H1 (cell line): ENCODE measurements at regions not wholly inside any gene's neighbourhood (a gene's known extent, or its start where the extent isn't known, plus 50 kb on each side); places are given as distances from the start of the nearest gene placed in this dataset.

Experiments used
- CTCF ChIA-PET: fragments of 300-600 bp; sonication (Branson Sonifier 250); formaldehyde crosslinking; loops from one replicate; lab custom pipeline; 2021; ENCODE audit not compliant: partially characterized antibody; lab: Charles Lee
- POLR2A ChIA-PET: fragments of 300-600 bp; sonication (Branson Sonifier 250); formaldehyde crosslinking; loops from one replicate; lab custom pipeline; 2021; ENCODE audit warnings: inconsistent platforms; ENCODE audit not compliant: partially characterized antibody; lab: Charles Lee
- DNase-seq, 2 experiments: peaks; one replicate each; pipeline versions ENCODE4 v3.0.0 to v3.0.0-alpha.2; 2010 to 2022; ENCODE audit warnings: low spot score in 2 of 2, low read depth in 1 of 2, mixed read lengths in 1 of 2
- FAIRE-seq: peaks from 2 replicates; lab custom pipeline; 2011; peaks lifted over from hg19 to GRCh38; lab: Jason Lieb, UNC
- H2AFZ ChIP-seq: 2 replicates; pipeline ENCODE4 v1.8.1; 2012; ENCODE audit warnings: low read length, inconsistent platforms
- H2AK5ac ChIP-seq: 2 replicates; pipeline ENCODE4 v1.6.1; 2013; ENCODE audit warnings: low read depth, low read length
- H2BK120ac ChIP-seq: replicated peaks from 2 replicates; pipeline ENCODE3; 2013; ENCODE audit warnings: low read depth, low read length, inconsistent platforms
- H2BK12ac ChIP-seq: 2 replicates; pipeline ENCODE4 v1.6.1; 2013; ENCODE audit warnings: low read depth, low read length
- H2BK15ac ChIP-seq: 2 replicates; pipeline ENCODE4 v1.6.1; 2013; ENCODE audit warnings: low read length
- H2BK20ac ChIP-seq: 2 replicates; pipeline ENCODE4 v1.6.1; 2013; ENCODE audit warnings: low read length
- H2BK5ac ChIP-seq: 2 replicates; pipeline ENCODE4 v1.6.1; 2013; ENCODE audit warnings: low read depth, low read length
- H3K14ac ChIP-seq: 2 replicates; pipeline ENCODE4 v1.6.1; 2013; ENCODE audit warnings: inconsistent platforms; ENCODE audit not compliant: insufficient read length
- H3K18ac ChIP-seq: 2 replicates; pipeline ENCODE4 v1.6.1; 2013; ENCODE audit warnings: low read length; ENCODE audit errors: extremely low read depth
- H3K23ac ChIP-seq: 2 replicates; pipeline ENCODE4 v1.6.1; 2013; ENCODE audit warnings: inconsistent platforms; ENCODE audit not compliant: insufficient read length
- H3K23me2 ChIP-seq: 2 replicates; pipeline ENCODE4 v1.6.1; 2013; ENCODE audit warnings: low read depth, low read length
- H3K27ac ChIP-seq: 2 replicates; pipeline ENCODE4 v1.6.1; 2011; ENCODE audit warnings: low read depth, low read length, inconsistent platforms
- H3K27me3 ChIP-seq, 4 experiments: replicated peaks in 1 of 4; 1 replicate in 1 of 4; 2 replicates in 3 of 4; pipeline versions ENCODE4 v1.6.1 to v1.8.1; 2011 to 2013; ENCODE audit warnings: low read length in 3 of 4, mild to moderate bottlenecking in 3 of 4, inconsistent platforms in 2 of 4, mixed read lengths in 2 of 4, moderate library complexity in 1 of 4; ENCODE audit not compliant: control insufficient read depth in 3 of 4, insufficient read depth in 3 of 4; ENCODE audit errors: extremely low read depth in 1 of 4
- H3K36me3 ChIP-seq, 4 experiments: 2 replicates each; pipeline versions ENCODE4 v1.6.1 to v1.8.1; 2011 to 2013; ENCODE audit warnings: mild to moderate bottlenecking in 4 of 4, low read length in 3 of 4, moderate library complexity in 2 of 4, control low read depth in 1 of 4, inconsistent platforms in 1 of 4; ENCODE audit not compliant: insufficient read depth in 4 of 4, control insufficient read depth in 2 of 4
- H3K4ac ChIP-seq: replicated peaks from 2 replicates; pipeline ENCODE3; 2013; ENCODE audit warnings: low read length, low read depth, mixed read lengths, inconsistent platforms; ENCODE audit not compliant: insufficient read length
- H3K4me1 ChIP-seq, 4 experiments: replicated peaks in 1 of 4; 1 replicate in 1 of 4; 2 replicates in 3 of 4; pipeline versions ENCODE4 v1.6.1 to v1.8.1; 2011 to 2013; ENCODE audit warnings: low read length in 3 of 4, inconsistent platforms in 2 of 4, mixed read lengths in 1 of 4; ENCODE audit not compliant: insufficient read depth in 4 of 4, control insufficient read depth in 3 of 4
- H3K4me2 ChIP-seq, 2 experiments: 2 replicates each; pipeline versions ENCODE4 v1.6.1 to v1.8.1; 2011 to 2013; ENCODE audit warnings: low read depth in 2 of 2, low read length in 2 of 2, control low read depth in 1 of 2, inconsistent platforms in 1 of 2, mild to moderate bottlenecking in 1 of 2; ENCODE audit not compliant: insufficient read depth in 1 of 2
- H3K4me3 ChIP-seq, 4 experiments: fragments of 200-600, 300-600 bp in 1 of 4; sonication (generic), shearing (Covaris generic), sonication (Bioruptor Twin) in 1 of 4; 2 replicates each; pipeline versions ENCODE4 v1.5.1 to v1.8.1; 2011 to 2016; ENCODE audit warnings: low read length in 4 of 4, low read depth in 3 of 4, control low read depth in 2 of 4, inconsistent platforms in 2 of 4, mild to moderate bottlenecking in 2 of 4, mixed read lengths in 1 of 4, moderate library complexity in 1 of 4; ENCODE audit not compliant: insufficient read depth in 2 of 4; ENCODE audit errors: extremely low read depth in 1 of 4
- H3K56ac ChIP-seq: replicated peaks from 2 replicates; pipeline ENCODE3; 2013; ENCODE audit warnings: low read depth, mild to moderate bottlenecking, mixed read lengths, low read length, inconsistent platforms; ENCODE audit not compliant: insufficient read length
- H3K79me1 ChIP-seq: 2 replicates; pipeline ENCODE4 v1.6.1; 2013; ENCODE audit warnings: low read depth, low read length, control low read depth
- H3K79me2 ChIP-seq, 2 experiments: 2 replicates each; pipeline versions ENCODE4 v1.6.1 to v1.8.1; 2012 to 2013; ENCODE audit warnings: low read length in 2 of 2, mild to moderate bottlenecking in 2 of 2, inconsistent platforms in 1 of 2; ENCODE audit not compliant: insufficient read depth in 2 of 2, control insufficient read depth in 1 of 2
- H3K9ac ChIP-seq, 4 experiments: replicated peaks in 1 of 4; 1 replicate in 1 of 4; 2 replicates in 3 of 4; pipeline versions ENCODE4 v1.6.1 to v1.8.1; 2011 to 2013; ENCODE audit warnings: low read depth in 3 of 4, low read length in 3 of 4, control low read depth in 2 of 4, mild to moderate bottlenecking in 2 of 4, moderate library complexity in 2 of 4, inconsistent platforms in 1 of 4; ENCODE audit errors: extremely low read depth in 1 of 4
- H3K9me3 ChIP-seq, 2 experiments: 2 replicates each; pipeline versions ENCODE4 v1.6.1 to v1.8.1; 2012 to 2013; ENCODE audit warnings: mild to moderate bottlenecking in 2 of 2, moderate library complexity in 2 of 2, control low read depth in 1 of 2, inconsistent platforms in 1 of 2, low read depth in 1 of 2, low read length in 1 of 2, mixed read lengths in 1 of 2; ENCODE audit not compliant: insufficient read depth in 2 of 2
- H4K20me1 ChIP-seq, 2 experiments: replicated peaks in 1 of 2; 2 replicates each; pipeline versions ENCODE3 to v1.8.1; 2011 to 2013; ENCODE audit warnings: inconsistent platforms in 2 of 2, low read length in 2 of 2, mild to moderate bottlenecking in 1 of 2; ENCODE audit not compliant: insufficient read depth in 2 of 2, control insufficient read depth in 1 of 2
- H4K5ac ChIP-seq: 2 replicates; pipeline ENCODE4 v1.6.1; 2013; ENCODE audit warnings: low read length, low read depth, mixed read lengths, inconsistent platforms; ENCODE audit not compliant: insufficient read length
- H4K8ac ChIP-seq: 2 replicates; pipeline ENCODE4 v1.8.0; 2013; ENCODE audit warnings: mild to moderate bottlenecking, moderate library complexity, low read length, inconsistent platforms; ENCODE audit not compliant: insufficient read depth; ENCODE audit errors: extremely low read depth
- H4K91ac ChIP-seq: replicated peaks from 2 replicates; pipeline ENCODE3; 2013; ENCODE audit warnings: low read length, mixed read lengths, inconsistent platforms; ENCODE audit not compliant: insufficient read length
- E2F6 ChIP-seq: IDR thresholded peaks from 2 replicates; pipeline ENCODE4 v1.6.1; 2012; ENCODE audit warnings: inconsistent platforms
- GTF2F1 ChIP-seq: IDR thresholded peaks from 2 replicates; pipeline ENCODE4 v1.6.1; 2012; ENCODE audit warnings: low read depth, low read length, improper control_type of control experiment, borderline replicate concordance
- HDAC2 ChIP-seq, 2 experiments: fragments of 300-600 bp in 1 of 2; sonication (generic) in 1 of 2; IDR thresholded peaks; 2 replicates each; pipeline ENCODE4 v1.6.1; 2011 to 2012; ENCODE audit warnings: low read depth in 2 of 2, low read length in 2 of 2, mild to moderate bottlenecking in 2 of 2, moderate library complexity in 2 of 2, borderline replicate concordance in 1 of 2, inconsistent platforms in 1 of 2
- KDM4A ChIP-seq: IDR thresholded peaks from one replicate; pipeline ENCODE4 v1.7.1; 2012; ENCODE audit warnings: low read depth, mild to moderate bottlenecking, moderate library complexity, low read length, inconsistent platforms; ENCODE audit not compliant: severe bottlenecking
- POLR2AphosphoS5 ChIP-seq: IDR thresholded peaks from 2 replicates; pipeline ENCODE4 v1.6.1; 2011; ENCODE audit warnings: low read depth, low read length
- RBBP5 ChIP-seq: IDR thresholded peaks from 2 replicates; pipeline ENCODE4 v1.7.1; 2012; ENCODE audit warnings: low read depth, mild to moderate bottlenecking, inconsistent platforms, low read length, moderate library complexity, borderline replicate concordance
- RNF2 ChIP-seq: fragments of 200-900, 300-1000 bp; sonication (generic); IDR thresholded peaks from 2 replicates; pipeline ENCODE4 v1.7.1; 2016; ENCODE audit warnings: borderline replicate concordance, low read depth, mild to moderate bottlenecking, antibody characterized with exemption, low read length; ENCODE audit not compliant: poor library complexity, severe bottlenecking; ENCODE audit errors: missing control alignments
- SUZ12 ChIP-seq: fragments of 200-600 bp; sonication (generic); IDR thresholded peaks from 2 replicates; pipeline ENCODE4 v1.6.1; 2012; ENCODE audit warnings: mild to moderate bottlenecking, inconsistent platforms, low read length, moderate library complexity, mixed read lengths
- TAF1 ChIP-seq: IDR thresholded peaks from 2 replicates; pipeline ENCODE4 v1.6.1; 2011; ENCODE audit warnings: mild to moderate bottlenecking, low read depth, low read length
- WGBS, 2 experiments: shearing (Covaris generic) in 1 of 2; methylation state at CpG; one replicate each; pipeline versions ENCODE4 v1.1.6 to v1.1.7; 2013 to 2015; ENCODE audit warnings: low lambda C conversion rate in 2 of 2, mixed read lengths in 2 of 2, inconsistent platforms in 1 of 2, low coverage in 1 of 2, missing lambda C conversion rate in 1 of 2; ENCODE audit not compliant: insufficient replicate concordance in 2 of 2, insufficient coverage in 1 of 2, insufficient read length in 1 of 2; ENCODE audit errors: extremely low coverage in 1 of 2, missing lambda C conversion rate in 1 of 2; 5-methylcytosine and 5-hydroxymethylcytosine counted together

GRCh38 chr7:114173170-114173890 is 241.3 kb upstream of the FOXP2 start:
- no peak overlapping the region for H3K14ac ChIP-seq
- no peaks in the 10 kb centered on the region for H3K27me3 ChIP-seq
- no peak for DNase-seq
- H2BK15ac ChIP-seq, result no peak overlapping the region
- no peak overlapping the region for H3K4me3 ChIP-seq
- H2BK5ac ChIP-seq, result no peak overlapping the region
- H3K56ac ChIP-seq, result no peak overlapping the region
- no peak overlapping the region for H3K18ac ChIP-seq
- H3K79me2 ChIP-seq, result no peaks in the 10 kb centered on the region
- 90% methylated on average over 3 of the region's 3 CpGs; no CpG with 5 or more reads in 1 of the 2 experiments for WGBS, 2 experiments
- no peak overlapping the region for H2AK5ac ChIP-seq
- no peaks in the 10 kb centered on the region for H3K23me2 ChIP-seq
- no peak overlapping the region for H3K4ac ChIP-seq
- H3K4me1 ChIP-seq, result no peaks in the 10 kb centered on the region
- H3K36me3 ChIP-seq, result no peaks in the 10 kb centered on the region
- H3K23ac ChIP-seq, result no peak overlapping the region
- no peaks in the 10 kb centered on the region for H4K20me1 ChIP-seq
- POLR2A ChIA-PET, result no interaction called here
- no peak overlapping the region for H4K5ac ChIP-seq
- no peaks in the 10 kb centered on the region for H3K79me1 ChIP-seq
- no peak overlapping the region for H4K8ac ChIP-seq
- no peak overlapping the region for H2BK12ac ChIP-seq
- H2BK120ac ChIP-seq, result no peak overlapping the region
- H3K9ac ChIP-seq, result no peak overlapping the region
- no peak overlapping the region for H3K27ac ChIP-seq
- no peak for FAIRE-seq
- 0 out of 4 replicates have a peak, but pooled peaks cover 0 to 3% of the 10 kb centered on the region in 2 experiments for H3K9me3 ChIP-seq
- no peak overlapping the region for H3K4me2 ChIP-seq
- no peak overlapping the region for H2AFZ ChIP-seq
- H2BK20ac ChIP-seq, result no peak overlapping the region
- CTCF ChIA-PET, result no interaction called here
- no peak overlapping the region for H4K91ac ChIP-seq
- TF ChIP-seq GTF2F1 (no peak), HDAC2 (IDR thresholded peaks at IDR 0.05; ENCODE audit: borderline replicate concordance in 1 of 2, low read depth in 2 of 2, low read length in 2 of 2) (no peak), RNF2 (no peak), E2F6 (no peak), TAF1 (no peak), RBBP5 (no peak), POLR2AphosphoS5 (no peak), SUZ12 (no peak), KDM4A (no peak)
